GM20000 (cell line): ENCODE measurements at regions not wholly inside any gene's neighbourhood (a gene's known extent, or its start where the extent isn't known, plus 50 kb on each side); places are given as distances from the start of the nearest gene placed in this dataset.

Source experiments
- DNase-seq: peaks from one replicate; pipeline ENCODE4 v3.0.0; 2012; ENCODE audit warnings: low spot score
- CTCF ChIP-seq: IDR thresholded peaks from 2 replicates; pipeline ENCODE4 v1.5.1; 2012; ENCODE audit warnings: mild to moderate bottlenecking, control low read depth; ENCODE audit errors: extremely low read depth, missing control alignments

- no peak for DNase-seq
- TF ChIP-seq CTCF = no peak
Measured at GRCh38 chr4:62324215-62324614, 1124.1 kb downstream of the ADGRL3 start.

GRCh38 chr4:62320612-62321011, 1120.5 kb downstream of the ADGRL3 start:
- no peak for TF ChIP-seq CTCF
- DNase-seq = no peak

- DNase-seq = no peak
- no peak for TF ChIP-seq CTCF
Measured at GRCh38 chr4:62302710-62303109, 1102.6 kb downstream of the ADGRL3 start.

- no peak for TF ChIP-seq CTCF
Measured at GRCh38 chr4:62301500-62301899, 1101.4 kb downstream of the ADGRL3 start.

GRCh38 chr4:62293551-62293950, 1093.4 kb downstream of the ADGRL3 start:
- TF ChIP-seq CTCF = no peak
- no peak for DNase-seq

More at GRCh38 chr4:62301500-62301899, 1101.4 kb downstream of the ADGRL3 start:
- no peak for DNase-seq

- no peak for DNase-seq
- no peak for TF ChIP-seq CTCF
Measured at GRCh38 chr4:62292911-62293310, 1092.8 kb downstream of the ADGRL3 start.

- no peak for TF ChIP-seq CTCF
- no peak for DNase-seq
Measured at GRCh38 chr4:62288808-62289541, 1088.8 kb downstream of the ADGRL3 start.
